ENCODE measurements at regions not wholly inside any gene's neighbourhood (a gene's known extent, or its start where the extent isn't known, plus 50 kb on each side); places are given as distances from the start of the nearest gene placed in this dataset.

DNA sequence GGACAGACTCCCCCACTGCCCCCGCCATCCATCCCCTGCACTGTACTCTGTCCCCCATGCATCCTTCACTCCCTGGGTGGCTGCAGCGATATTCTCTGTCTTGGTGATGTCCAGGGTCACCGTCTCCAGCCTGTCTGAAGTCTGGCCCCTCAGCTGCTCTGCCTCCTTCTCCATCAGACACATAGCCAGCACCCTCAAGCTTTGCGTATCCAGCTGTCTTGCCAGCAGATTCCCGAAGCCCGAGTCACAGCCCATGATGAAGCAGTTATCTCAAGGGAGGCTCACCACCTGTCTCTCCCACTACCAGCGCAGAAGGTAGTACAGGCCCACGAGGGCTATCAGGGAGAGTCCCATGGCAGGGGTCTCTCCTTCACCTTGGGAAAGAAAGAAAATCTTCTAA is 77.8 kb downstream of the HSD17B6 start:
- peaks cover 0 to 10% (median 5%) of the 10 kb centered on the region in 3 donors for H3K4me1 ChIP-seq (ENCODE audit: control insufficient read depth in 2 of 3, insufficient read depth in 2 of 3, low read depth in 1 of 3, low read length in 3 of 3)
- H3K9ac ChIP-seq (ENCODE audit: low read length in 3 of 3): no peak overlapping the region
- no peak overlapping the region for H3K4me3 ChIP-seq (ENCODE audit: low read length in 3 of 3)
- DNase-seq (no peak), FAIRE-seq (no peak)
- TF ChIP-seq, protein P1, sequence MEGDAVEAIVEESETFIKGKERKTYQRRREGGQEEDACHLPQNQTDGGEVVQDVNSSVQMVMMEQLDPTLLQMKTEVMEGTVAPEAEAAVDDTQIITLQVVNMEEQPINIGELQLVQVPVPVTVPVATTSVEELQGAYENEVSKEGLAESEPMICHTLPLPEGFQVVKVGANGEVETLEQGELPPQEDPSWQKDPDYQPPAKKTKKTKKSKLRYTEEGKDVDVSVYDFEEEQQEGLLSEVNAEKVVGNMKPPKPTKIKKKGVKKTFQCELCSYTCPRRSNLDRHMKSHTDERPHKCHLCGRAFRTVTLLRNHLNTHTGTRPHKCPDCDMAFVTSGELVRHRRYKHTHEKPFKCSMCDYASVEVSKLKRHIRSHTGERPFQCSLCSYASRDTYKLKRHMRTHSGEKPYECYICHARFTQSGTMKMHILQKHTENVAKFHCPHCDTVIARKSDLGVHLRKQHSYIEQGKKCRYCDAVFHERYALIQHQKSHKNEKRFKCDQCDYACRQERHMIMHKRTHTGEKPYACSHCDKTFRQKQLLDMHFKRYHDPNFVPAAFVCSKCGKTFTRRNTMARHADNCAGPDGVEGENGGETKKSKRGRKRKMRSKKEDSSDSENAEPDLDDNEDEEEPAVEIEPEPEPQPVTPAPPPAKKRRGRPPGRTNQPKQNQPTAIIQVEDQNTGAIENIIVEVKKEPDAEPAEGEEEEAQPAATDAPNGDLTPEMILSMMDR (IDR thresholded peaks at IDR 0.05; ENCODE audit: borderline replicate concordance, extremely low read depth, insufficient read depth): no peak
- H3K9me3 ChIP-seq (ENCODE audit: control insufficient read depth in 2 of 3, insufficient read depth in 1 of 3, low read length in 3 of 3): no peaks in the 10 kb centered on the region
- no peaks in the 10 kb centered on the region for H3K36me3 ChIP-seq (ENCODE audit: control insufficient read depth in 2 of 3, insufficient read depth in 3 of 3, low read length in 3 of 3)
- H3K27me3 ChIP-seq (ENCODE audit: control insufficient read depth, insufficient read depth, low read length): no peaks in the 10 kb centered on the region
- intact Hi-C loops (cut with DNase I): no loop called here
- no peak overlapping the region for H3K27ac ChIP-seq (ENCODE audit: low read depth in 2 of 2, low read length in 2 of 2)

DNA sequence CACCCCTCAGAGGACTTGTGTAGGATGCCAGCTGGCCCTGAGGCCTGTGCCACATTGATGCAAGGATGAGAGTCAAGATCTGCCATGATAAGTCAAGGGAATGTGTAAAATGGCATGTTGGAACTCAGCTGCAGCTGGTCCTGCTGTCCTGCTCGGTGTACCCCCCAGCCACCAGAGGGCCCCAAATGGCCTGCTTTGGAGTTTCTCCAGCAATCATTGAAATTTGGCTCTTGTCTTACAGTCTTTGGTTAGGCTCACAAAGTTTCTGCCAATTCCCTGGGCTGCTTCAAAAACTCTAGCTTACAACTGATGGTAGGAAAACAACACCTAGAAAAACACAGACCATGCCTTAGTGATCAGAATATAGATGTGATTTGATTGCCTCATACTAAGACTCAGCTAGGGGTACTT is 76.8 kb downstream of the HSD17B6 start:
- intact Hi-C loops (cut with DNase I): no loop called here
- TF ChIP-seq, protein P1 (IDR thresholded peaks at IDR 0.05; ENCODE audit: borderline replicate concordance, extremely low read depth, insufficient read depth): peak; percentile 23
- H3K9me3 ChIP-seq (ENCODE audit: control insufficient read depth in 2 of 3, insufficient read depth in 1 of 3, low read length in 3 of 3): no peaks in the 10 kb centered on the region
- no peak overlapping the region for H3K4me3 ChIP-seq (ENCODE audit: low read length in 3 of 3)
- no peaks in the 10 kb centered on the region for H3K27me3 ChIP-seq (ENCODE audit: control insufficient read depth, insufficient read depth, low read length)
- FAIRE-seq: no peak
- H3K27ac ChIP-seq (ENCODE audit: low read depth in 2 of 2, low read length in 2 of 2): no peak overlapping the region
- peaks cover 0 to 11% (median 10%) of the 10 kb centered on the region in 3 donors for H3K4me1 ChIP-seq (ENCODE audit: control insufficient read depth in 2 of 3, insufficient read depth in 2 of 3, low read depth in 1 of 3, low read length in 3 of 3)
- H3K36me3 ChIP-seq (ENCODE audit: control insufficient read depth in 2 of 3, insufficient read depth in 3 of 3, low read length in 3 of 3): no peaks in the 10 kb centered on the region
- H3K9ac ChIP-seq (ENCODE audit: low read length in 3 of 3): no peak overlapping the region
- DNase-seq: peak in 4 of 5 donors; percentile 42 to 73 (median 60)

DNA sequence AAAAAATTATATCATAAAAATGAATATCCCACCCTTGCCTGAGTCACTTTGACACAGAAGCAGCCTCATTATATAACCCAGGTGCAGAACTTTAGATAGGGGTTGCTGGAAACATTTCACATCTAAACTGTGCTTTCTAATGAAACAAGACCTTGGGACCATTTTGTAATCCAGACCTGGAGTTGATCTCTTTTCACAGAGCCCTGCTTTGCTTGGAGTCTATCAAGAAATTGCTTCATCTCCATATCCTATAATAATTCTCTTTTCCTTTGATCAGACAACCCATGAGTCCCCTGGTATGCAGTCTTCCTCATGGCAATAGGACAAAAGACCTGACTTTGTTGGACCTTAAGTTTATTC is 76.3 kb downstream of the HSD17B6 start:
- FAIRE-seq (no peak), DNase-seq (no peak)
- no peak overlapping the region for H3K9ac ChIP-seq (ENCODE audit: low read length in 3 of 3)
- H3K27me3 ChIP-seq (ENCODE audit: control insufficient read depth, insufficient read depth, low read length): no peaks in the 10 kb centered on the region
- TF ChIP-seq, protein P1 (IDR thresholded peaks at IDR 0.05; ENCODE audit: borderline replicate concordance, extremely low read depth, insufficient read depth): no peak
- H3K4me1 ChIP-seq (ENCODE audit: control insufficient read depth in 2 of 3, insufficient read depth in 2 of 3, low read depth in 1 of 3, low read length in 3 of 3): peaks cover 0 to 11% (median 10%) of the 10 kb centered on the region in 3 donors
- intact Hi-C loops (cut with DNase I): no loop called here
- H3K9me3 ChIP-seq (ENCODE audit: control insufficient read depth in 2 of 3, insufficient read depth in 1 of 3, low read length in 3 of 3): no peaks in the 10 kb centered on the region
- no peak overlapping the region for H3K27ac ChIP-seq (ENCODE audit: low read depth in 2 of 2, low read length in 2 of 2)
- no peak overlapping the region for H3K4me3 ChIP-seq (ENCODE audit: low read length in 3 of 3)
- H3K36me3 ChIP-seq (ENCODE audit: control insufficient read depth in 2 of 3, insufficient read depth in 3 of 3, low read length in 3 of 3): no peaks in the 10 kb centered on the region

All from kidney (tissue), 13 donors.